Neural cell (in vitro differentiated cells): ENCODE measurements at regions not wholly inside any gene's neighbourhood (a gene's known extent, or its start where the extent isn't known, plus 50 kb on each side); places are given as distances from the start of the nearest gene placed in this dataset.

Experiments
- CTCF ChIP-seq: fragments of 450-650 bp; IDR thresholded peaks from 2 replicates; pipeline ENCODE4 v1.5.1; 2014; ENCODE audit warnings: antibody characterized with exemption, mild to moderate bottlenecking, moderate library complexity; ENCODE audit not compliant: poor library complexity, severe bottlenecking
- MXI1 ChIP-seq: fragments of 450-650 bp; conservative IDR thresholded peaks from 2 replicates; pipeline ENCODE4 v1.6.1; 2014; ENCODE audit warnings: antibody characterized with exemption, mild to moderate bottlenecking; ENCODE audit not compliant: poor library complexity, severe bottlenecking
- RAD21 ChIP-seq: fragments of 450-650 bp; conservative IDR thresholded peaks from 2 replicates; pipeline ENCODE4 v1.6.1; 2014; ENCODE audit warnings: antibody characterized with exemption, mild to moderate bottlenecking, moderate library complexity

DNA sequence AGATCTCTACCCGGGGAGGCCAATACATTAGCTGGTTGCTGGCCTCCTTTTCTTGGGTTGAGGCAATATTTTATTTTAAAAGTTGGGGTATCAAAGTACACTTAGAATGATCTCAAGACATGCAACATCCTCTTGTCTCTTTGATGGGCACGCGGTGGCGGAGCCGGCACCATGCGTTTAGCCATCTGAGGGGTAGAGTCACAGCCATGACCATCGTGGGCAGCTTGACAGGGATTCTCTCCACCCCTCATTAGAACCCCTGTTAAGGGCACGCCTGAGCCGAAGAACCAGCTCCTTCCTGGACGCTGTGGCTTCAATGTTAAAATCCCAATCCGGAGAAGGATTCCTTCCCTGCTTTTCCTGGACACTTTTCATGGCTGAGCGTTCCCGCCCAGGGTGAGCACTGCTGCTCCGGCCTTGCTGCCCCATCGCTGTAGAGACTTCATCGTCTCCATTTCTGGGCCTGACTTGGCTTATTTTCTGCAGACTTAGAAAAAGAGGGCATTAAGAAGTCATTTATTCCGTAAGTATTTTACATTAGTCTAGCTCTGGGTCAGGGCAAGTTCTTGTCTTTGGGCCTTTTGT lies 142.7 kb upstream of the CDH4 start:
- TF ChIP-seq CTCF (no peak), RAD21 (no peak), MXI1 (no peak)
